BE2C (cell line): ENCODE measurements at regions not wholly inside any gene's neighbourhood (a gene's known extent, or its start where the extent isn't known, plus 50 kb on each side); places are given as distances from the start of the nearest gene placed in this dataset.

ENCODE experiments used
- DNase-seq: peaks from one replicate; pipeline ENCODE4 v3.0.0-alpha.2; 2020
- H3K27me3 ChIP-seq: fragments of 250-450 bp; sonication (Bioruptor Pico); 2 replicates; pipeline ENCODE4 v1.5.1; 2020; ENCODE audit warnings: mild to moderate bottlenecking
- H3K36me3 ChIP-seq: fragments of 250-450 bp; sonication (Bioruptor Pico); 2 replicates; pipeline ENCODE4 v1.5.1; 2020; ENCODE audit warnings: mild to moderate bottlenecking
- H3K4me1 ChIP-seq: fragments of 250-450 bp; sonication (Bioruptor Pico); 2 replicates; pipeline ENCODE4 v1.5.1; 2020
- H3K4me3 ChIP-seq: 2 replicates; pipeline ENCODE4 v1.5.1; 2011; ENCODE audit warnings: low read depth, low read length
- H3K9me3 ChIP-seq: fragments of 250-450 bp; sonication (Bioruptor Pico); 2 replicates; pipeline ENCODE4 v1.5.1; 2020
- TF ChIP-seq, protein P1 (sequence below): IDR thresholded peaks from 2 replicates; pipeline ENCODE4 v1.5.1; 2012; ENCODE audit warnings: mild to moderate bottlenecking, low read depth, low read length

DNA sequence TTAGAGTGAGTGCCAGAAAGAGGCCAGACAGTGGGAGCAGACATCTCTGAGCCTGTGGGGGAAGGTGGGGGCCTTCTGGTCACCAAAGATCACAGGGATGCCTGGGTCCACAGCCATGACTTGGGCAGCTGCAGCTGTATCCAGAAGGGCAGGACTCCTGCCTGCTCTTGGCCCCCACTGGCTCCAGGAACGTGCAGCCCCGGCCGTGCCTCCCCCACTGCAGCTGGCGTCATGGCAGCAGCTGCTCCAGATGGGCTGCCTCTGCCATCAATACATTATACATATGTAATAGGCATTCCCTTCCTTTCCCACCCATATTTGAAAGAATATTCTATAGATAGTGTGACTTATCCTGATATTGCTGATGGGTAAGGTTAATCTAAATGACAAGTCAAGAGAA lies 195.5 kb upstream of the SNX19 start:
- TF ChIP-seq, protein P1, sequence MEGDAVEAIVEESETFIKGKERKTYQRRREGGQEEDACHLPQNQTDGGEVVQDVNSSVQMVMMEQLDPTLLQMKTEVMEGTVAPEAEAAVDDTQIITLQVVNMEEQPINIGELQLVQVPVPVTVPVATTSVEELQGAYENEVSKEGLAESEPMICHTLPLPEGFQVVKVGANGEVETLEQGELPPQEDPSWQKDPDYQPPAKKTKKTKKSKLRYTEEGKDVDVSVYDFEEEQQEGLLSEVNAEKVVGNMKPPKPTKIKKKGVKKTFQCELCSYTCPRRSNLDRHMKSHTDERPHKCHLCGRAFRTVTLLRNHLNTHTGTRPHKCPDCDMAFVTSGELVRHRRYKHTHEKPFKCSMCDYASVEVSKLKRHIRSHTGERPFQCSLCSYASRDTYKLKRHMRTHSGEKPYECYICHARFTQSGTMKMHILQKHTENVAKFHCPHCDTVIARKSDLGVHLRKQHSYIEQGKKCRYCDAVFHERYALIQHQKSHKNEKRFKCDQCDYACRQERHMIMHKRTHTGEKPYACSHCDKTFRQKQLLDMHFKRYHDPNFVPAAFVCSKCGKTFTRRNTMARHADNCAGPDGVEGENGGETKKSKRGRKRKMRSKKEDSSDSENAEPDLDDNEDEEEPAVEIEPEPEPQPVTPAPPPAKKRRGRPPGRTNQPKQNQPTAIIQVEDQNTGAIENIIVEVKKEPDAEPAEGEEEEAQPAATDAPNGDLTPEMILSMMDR = no peak
- no peaks in the 10 kb centered on the region for H3K27me3 ChIP-seq
- no peaks in the 10 kb centered on the region for H3K9me3 ChIP-seq
- H3K36me3 ChIP-seq = no peaks in the 10 kb centered on the region
- H3K4me1 ChIP-seq = no peaks in the 10 kb centered on the region
- DNase-seq = no peak
- no peak overlapping the region for H3K4me3 ChIP-seq

DNA sequence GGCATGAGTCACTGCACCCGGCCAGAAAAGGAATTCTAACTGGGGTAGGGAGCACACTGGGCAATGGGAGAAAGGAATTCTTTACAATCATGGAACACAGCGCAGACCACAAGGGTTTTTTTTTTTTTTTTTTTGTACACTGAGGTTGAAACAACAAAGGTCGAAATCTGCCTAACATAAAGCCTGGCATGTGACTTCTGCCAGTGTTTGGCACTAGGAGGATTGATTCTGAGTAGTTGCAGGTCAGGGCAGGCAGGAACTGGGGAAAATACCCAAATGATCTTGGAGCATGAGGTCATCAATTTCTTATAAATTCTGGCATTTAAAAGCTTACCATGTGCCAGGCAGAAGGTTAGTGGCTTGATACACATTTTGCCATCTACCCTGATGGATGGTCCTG lies 202.0 kb upstream of the SNX19 start:
- Histone ChIP-seq H3K4me3 (no peak overlapping the region), H3K9me3 (no peaks in the 10 kb centered on the region), H3K27me3 (no peaks in the 10 kb centered on the region), H3K4me1 (no peaks in the 10 kb centered on the region), H3K36me3 (no peaks in the 10 kb centered on the region)
- no peak for DNase-seq
- TF ChIP-seq, protein P1 = no peak

DNA sequence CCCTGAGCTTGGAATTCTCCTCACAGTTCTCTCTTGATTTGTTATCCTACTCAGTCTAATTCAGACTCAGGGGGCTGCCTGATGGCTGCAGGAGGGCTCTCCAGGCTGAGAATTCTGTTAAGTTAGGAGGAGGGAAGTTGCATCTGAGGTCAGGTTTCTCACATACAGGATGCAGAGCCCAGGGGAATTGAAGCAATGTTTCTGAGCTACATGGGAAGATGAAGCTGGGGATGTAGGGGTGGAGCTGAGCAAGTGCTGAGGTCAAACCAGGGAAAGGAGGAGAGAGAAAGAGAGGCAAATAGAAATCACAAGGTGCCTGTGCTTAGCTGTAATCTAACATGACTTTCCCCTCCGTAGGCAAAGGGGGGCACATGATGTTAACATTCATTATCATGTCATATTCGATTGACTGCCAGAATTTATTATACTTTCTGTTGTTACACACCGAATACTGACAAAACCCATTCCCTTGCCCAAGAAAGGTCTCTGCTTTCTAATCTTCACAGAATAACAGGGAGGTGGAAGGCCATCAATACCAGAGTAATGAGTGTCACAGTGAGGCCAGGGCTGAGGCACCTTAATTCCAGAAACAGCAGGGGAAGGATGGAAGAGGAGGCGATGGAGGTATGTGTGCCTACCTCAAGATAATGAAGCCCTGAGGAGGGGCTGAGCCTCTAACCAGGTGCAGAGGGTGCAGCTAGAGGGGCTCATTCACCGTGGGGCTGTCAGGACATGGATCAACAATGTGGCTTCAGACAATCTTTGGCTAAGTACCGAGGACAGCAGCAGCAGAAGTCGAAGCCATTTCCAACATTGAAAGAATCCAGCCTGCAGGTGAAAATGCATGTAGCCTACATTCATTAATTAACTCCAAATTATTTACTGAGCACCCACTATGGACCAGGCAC lies 205.4 kb upstream of the SNX19 start:
- Histone ChIP-seq H3K27me3 (no peaks in the 10 kb centered on the region), H3K9me3 (no peaks in the 10 kb centered on the region; the same call in 1 of the 2 replicates), H3K4me1 (no peaks in the 10 kb centered on the region), H3K4me3 (no peak overlapping the region), H3K36me3 (no peaks in the 10 kb centered on the region)
- DNase-seq = no peak
- TF ChIP-seq, protein P1 = no peak

DNA sequence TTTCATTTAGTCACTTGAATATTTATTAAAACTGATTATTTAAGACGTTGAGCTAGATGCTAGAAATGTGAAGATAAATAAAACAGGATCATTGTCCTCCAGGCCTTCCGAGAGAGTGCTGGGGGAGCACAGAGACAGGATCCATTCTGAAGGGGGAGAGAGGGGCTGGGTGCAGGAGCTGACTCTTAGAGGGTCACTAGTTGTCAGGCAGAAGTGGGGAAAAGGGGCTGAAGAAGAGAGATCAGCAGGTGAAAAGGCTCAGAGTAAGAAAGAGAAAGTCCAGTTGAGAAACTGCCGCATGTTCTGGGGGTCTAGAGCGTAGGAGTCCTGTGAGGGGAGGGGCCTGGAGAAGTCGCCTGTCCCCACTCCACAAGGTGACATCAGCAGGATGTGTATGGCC lies 206.2 kb upstream of the SNX19 start:
- H3K36me3 ChIP-seq = no peaks in the 10 kb centered on the region
- no peaks in the 10 kb centered on the region for H3K27me3 ChIP-seq
- DNase-seq = no peak
- no peaks in the 10 kb centered on the region for H3K4me1 ChIP-seq
- TF ChIP-seq, protein P1 = no peak
- no peak overlapping the region for H3K4me3 ChIP-seq
- H3K9me3 ChIP-seq = no peaks in the 10 kb centered on the region; the same call in 1 of the 2 replicates

DNA sequence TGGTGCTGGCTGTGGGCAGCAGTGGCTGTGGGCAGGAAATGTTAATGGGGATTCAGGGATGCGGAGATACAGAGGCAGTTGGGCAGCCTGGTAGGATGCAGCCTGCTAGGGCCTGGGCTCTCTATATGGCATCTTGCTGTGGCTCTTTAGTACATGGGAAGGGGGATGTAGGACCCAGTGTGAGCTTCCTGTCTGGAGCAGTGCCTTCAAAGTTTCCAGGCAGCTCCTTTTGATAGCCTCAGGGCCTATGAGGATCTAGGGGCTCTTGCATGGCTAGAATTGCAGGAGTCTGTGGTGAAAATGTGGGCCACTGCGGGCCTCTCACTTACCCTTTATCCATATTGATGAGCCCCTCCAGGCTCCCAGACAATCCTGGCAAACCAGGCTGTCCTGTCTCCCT lies 213.2 kb upstream of the SNX19 start:
- no peaks in the 10 kb centered on the region for H3K4me1 ChIP-seq
- TF ChIP-seq, protein P1 = no peak
- H3K4me3 ChIP-seq = no peak overlapping the region
- H3K27me3 ChIP-seq = no peaks in the 10 kb centered on the region
- DNase-seq = no peak
- H3K9me3 ChIP-seq = no peaks in the 10 kb centered on the region; the same call in 1 of the 2 replicates
- no peaks in the 10 kb centered on the region for H3K36me3 ChIP-seq

DNA sequence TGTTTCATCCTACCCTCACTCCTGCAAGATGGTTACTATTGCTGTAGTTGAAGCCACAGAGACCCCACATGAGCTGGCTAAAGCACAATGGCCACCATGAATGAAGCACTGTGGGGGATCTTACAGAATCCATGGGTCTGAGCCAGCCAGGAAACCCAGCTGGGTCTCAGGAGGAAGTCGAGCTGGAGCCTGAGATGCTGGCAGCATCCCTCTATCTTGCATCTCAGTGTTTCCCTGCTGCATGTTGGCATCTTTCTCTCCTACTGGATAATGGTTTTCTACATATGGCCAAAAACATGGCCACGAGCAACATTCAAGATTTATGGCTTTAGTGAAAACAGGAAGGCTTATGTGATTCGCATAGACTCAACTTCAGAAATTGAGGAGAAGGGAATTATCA lies 219.3 kb upstream of the SNX19 start:
- no peaks in the 10 kb centered on the region for H3K4me1 ChIP-seq
- no peaks in the 10 kb centered on the region for H3K27me3 ChIP-seq
- H3K4me3 ChIP-seq = no peak overlapping the region
- no peak for DNase-seq
- TF ChIP-seq, protein P1 = no peak
- H3K36me3 ChIP-seq = no peaks in the 10 kb centered on the region
- no peaks in the 10 kb centered on the region; the same call in 1 of the 2 replicates for H3K9me3 ChIP-seq
